ENCODE measurements at regions not wholly inside any gene's neighbourhood (a gene's known extent, or its start where the extent isn't known, plus 50 kb on each side); places are given as distances from the start of the nearest gene placed in this dataset.

GRCh38 chr12:9390761-9391160 lies 182.6 kb upstream of the PZP start:
- H3K4me2 ChIP-seq (ENCODE audit: insufficient read depth in 1 of 2, low read depth in 2 of 2, low read length in 2 of 2) = no peak overlapping the region
- no peaks in the 10 kb centered on the region for H4K20me1 ChIP-seq (replicated peaks in 1 of 2; ENCODE audit: control insufficient read depth in 1 of 2, insufficient read depth in 2 of 2, low read length in 2 of 2)
- FAIRE-seq (no peak), DNase-seq (ENCODE audit: low read depth in 1 of 2, low spot score in 2 of 2) (no peak)
- H2BK20ac ChIP-seq (ENCODE audit: low read length) = no peak overlapping the region
- H3K4ac ChIP-seq (replicated peaks; ENCODE audit: insufficient read length, low read depth, low read length) = no peak overlapping the region
- H2BK120ac ChIP-seq (replicated peaks; ENCODE audit: low read depth, low read length) = no peak overlapping the region
- H3K4me1 ChIP-seq (replicated peaks in 1 of 4; ENCODE audit: control insufficient read depth in 3 of 4, insufficient read depth in 4 of 4, low read length in 3 of 4) = peaks cover 0 to 7% (median 3%) of the 10 kb centered on the region in 4 experiments; a peak in 3 of 7 replicates
- H3K9me3 ChIP-seq (ENCODE audit: insufficient read depth in 2 of 2, low read depth in 1 of 2, low read length in 1 of 2) = no peaks in the 10 kb centered on the region
- H3K18ac ChIP-seq (ENCODE audit: extremely low read depth, low read length) = no peak overlapping the region
- H3K14ac ChIP-seq (ENCODE audit: insufficient read length) = no peak overlapping the region
- no peak overlapping the region for H2AK5ac ChIP-seq (ENCODE audit: low read depth, low read length)
- H2AFZ ChIP-seq (ENCODE audit: low read length) = no peak overlapping the region
- no peak overlapping the region for H4K8ac ChIP-seq (ENCODE audit: extremely low read depth, insufficient read depth, low read length)
- H3K27ac ChIP-seq (ENCODE audit: low read depth, low read length) = no peak overlapping the region
- no peak overlapping the region for H2BK15ac ChIP-seq (ENCODE audit: low read length)
- no peak overlapping the region for H3K4me3 ChIP-seq (ENCODE audit: extremely low read depth in 1 of 4, insufficient read depth in 2 of 4, low read depth in 3 of 4, low read length in 4 of 4)
- no peak overlapping the region for H2BK12ac ChIP-seq (ENCODE audit: low read depth, low read length)
- TF ChIP-seq SRF (IDR thresholded peaks at IDR 0.05; ENCODE audit: low read depth, low read length) (no peak), ASH2L (IDR thresholded peaks at IDR 0.05; ENCODE audit: low read length) (no peak), KDM5A (IDR thresholded peaks at IDR 0.05; ENCODE audit: low read length) (no peak), RXRA (IDR thresholded peaks at IDR 0.05; ENCODE audit: insufficient read depth, low read depth, low read length) (no peak), TBP (IDR thresholded peaks at IDR 0.05; ENCODE audit: low read depth, low read length) (no peak), FOSL1 (IDR thresholded peaks at IDR 0.05; ENCODE audit: insufficient read depth, low read depth, low read length) (no peak), CREB1 (IDR thresholded peaks at IDR 0.05) (no peak), CBX8 (IDR thresholded peaks at IDR 0.05; ENCODE audit: borderline replicate concordance, low read depth, low read length) (no peak)
- TF ChIP-seq, protein P1, sequence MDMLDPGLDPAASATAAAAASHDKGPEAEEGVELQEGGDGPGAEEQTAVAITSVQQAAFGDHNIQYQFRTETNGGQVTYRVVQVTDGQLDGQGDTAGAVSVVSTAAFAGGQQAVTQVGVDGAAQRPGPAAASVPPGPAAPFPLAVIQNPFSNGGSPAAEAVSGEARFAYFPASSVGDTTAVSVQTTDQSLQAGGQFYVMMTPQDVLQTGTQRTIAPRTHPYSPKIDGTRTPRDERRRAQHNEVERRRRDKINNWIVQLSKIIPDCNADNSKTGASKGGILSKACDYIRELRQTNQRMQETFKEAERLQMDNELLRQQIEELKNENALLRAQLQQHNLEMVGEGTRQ (IDR thresholded peaks at IDR 0.05; ENCODE audit: low read length) = no peak
- H3K23ac ChIP-seq (ENCODE audit: insufficient read length) = no peak overlapping the region
- CTCF ChIA-PET (ENCODE audit: partially characterized antibody) = interaction anchor here (1.7 kb wide), 1 partner anchor 13 kb away, joined by 4 read pairs; no protein-coding TSS in a partner anchor
- no peak overlapping the region for H4K91ac ChIP-seq (replicated peaks; ENCODE audit: insufficient read length, low read length)
- POLR2A ChIA-PET (ENCODE audit: partially characterized antibody) = no interaction called here
- no peaks in the 10 kb centered on the region for H3K79me2 ChIP-seq (ENCODE audit: control insufficient read depth in 1 of 2, insufficient read depth in 2 of 2, low read length in 2 of 2)
- no peaks in the 10 kb centered on the region for H3K36me3 ChIP-seq (ENCODE audit: control insufficient read depth in 2 of 4, insufficient read depth in 4 of 4, low read length in 3 of 4)
- H3K9ac ChIP-seq (replicated peaks in 1 of 4; ENCODE audit: extremely low read depth in 1 of 4, low read depth in 3 of 4, low read length in 3 of 4) = no peak overlapping the region
- H3K79me1 ChIP-seq (ENCODE audit: low read depth, low read length) = no peaks in the 10 kb centered on the region
- no peak overlapping the region for H3K56ac ChIP-seq (replicated peaks; ENCODE audit: insufficient read length, low read depth, low read length)
- H3K23me2 ChIP-seq (ENCODE audit: low read depth, low read length) = no peaks in the 10 kb centered on the region
- 81% methylated on average over 3 of the region's 3 CpGs; no CpG with 5 or more reads in 1 of the 2 experiments for WGBS, 2 experiments (ENCODE audit: extremely low coverage in 1 of 2, insufficient coverage in 1 of 2, insufficient read length in 1 of 2, insufficient replicate concordance in 2 of 2, low coverage in 1 of 2, low lambda C conversion rate in 2 of 2, missing lambda C conversion rate in 1 of 2)
- H2BK5ac ChIP-seq (ENCODE audit: low read depth, low read length) = no peak overlapping the region
- H4K5ac ChIP-seq (ENCODE audit: insufficient read length, low read depth, low read length) = no peak overlapping the region
- H3K27me3 ChIP-seq (replicated peaks in 1 of 4; ENCODE audit: control insufficient read depth in 3 of 4, extremely low read depth in 1 of 4, insufficient read depth in 3 of 4, low read length in 3 of 4) = no peaks in the 10 kb centered on the region
